GM23338 (cell line): ENCODE measurements at regions not wholly inside any gene's neighbourhood (a gene's known extent, or its start where the extent isn't known, plus 50 kb on each side); places are given as distances from the start of the nearest gene placed in this dataset.

Source experiments
- ATAC-seq: fragments of 200-7000 bp; cut with Tn5 transposase; 3 replicates; pipeline ENCODE4 v1.9.1; 2020
- DNase-seq: peaks from one replicate; pipeline ENCODE4 v3.0.0-alpha.2; 2015; ENCODE audit warnings: low spot score
- H2AFZ ChIP-seq: fragments of 200-600 bp; sonication (generic); 2 replicates; pipeline ENCODE4 v1.8.0; 2016; ENCODE audit warnings: antibody characterized with exemption, mild to moderate bottlenecking, moderate library complexity
- H3F3A ChIP-seq: fragments of 200-600 bp; sonication (generic); replicated peaks from 2 replicates; pipeline ENCODE4 v1.8.0; 2017; ENCODE audit warnings: antibody characterized with exemption, mixed run types, low read depth
- H3K27ac ChIP-seq: fragments of 200-600 bp; sonication (generic); 2 replicates; pipeline ENCODE4 v1.6.1; 2016; ENCODE audit warnings: low read depth
- H3K27me3 ChIP-seq: fragments of 200-600 bp; sonication (generic); 2 replicates; pipeline ENCODE4 v1.8.0; 2016; ENCODE audit warnings: mild to moderate bottlenecking, mixed run types, moderate library complexity; ENCODE audit not compliant: insufficient read depth
- H3K36me3 ChIP-seq: fragments of 200-600 bp; sonication (generic); 2 replicates; pipeline ENCODE4 v1.8.0; 2016; ENCODE audit warnings: mild to moderate bottlenecking; ENCODE audit not compliant: insufficient read depth
- H3K4me1 ChIP-seq: fragments of 200-600 bp; sonication (generic); 2 replicates; pipeline ENCODE4 v1.8.0; 2016; ENCODE audit warnings: mild to moderate bottlenecking, moderate library complexity; ENCODE audit not compliant: insufficient read depth
- H3K4me2 ChIP-seq: fragments of 200-600 bp; sonication (generic); 2 replicates; pipeline ENCODE4 v1.7.1; 2017; ENCODE audit warnings: mixed run types
- H3K4me3 ChIP-seq: fragments of 200-600 bp; sonication (generic); 2 replicates; pipeline ENCODE4 v1.6.1; 2016; ENCODE audit warnings: mixed run types
- H3K79me2 ChIP-seq: fragments of 200-600 bp; sonication (generic); replicated peaks from 2 replicates; pipeline ENCODE4 v1.8.0; 2017; ENCODE audit warnings: mild to moderate bottlenecking; ENCODE audit not compliant: insufficient read depth
- H3K9me2 ChIP-seq: fragments of 200-600 bp; sonication (generic); 2 replicates; pipeline ENCODE4 v1.8.0; 2017; ENCODE audit not compliant: insufficient read depth
- H4K20me1 ChIP-seq: fragments of 200-600 bp; sonication (generic); replicated peaks from 2 replicates; pipeline ENCODE4 v1.8.0; 2017; ENCODE audit warnings: mild to moderate bottlenecking; ENCODE audit not compliant: insufficient read depth
- H3K27ac Mint-ChIP-seq: 2 replicates; pipeline ENCODE4 v1.8.0; 2020; ENCODE audit warnings: inconsistent platforms, mild to moderate bottlenecking, moderate library complexity, mixed read lengths
- H3K27me3 Mint-ChIP-seq: 3 replicates; pipeline ENCODE4 v1.8.0; 2022; ENCODE audit warnings: low read depth, mild to moderate bottlenecking, moderate library complexity, mixed read lengths, inconsistent platforms; ENCODE audit not compliant: insufficient read depth, poor library complexity
- H3K36me3 Mint-ChIP-seq: 3 replicates; pipeline ENCODE4 v1.8.0; 2021; ENCODE audit warnings: low read depth, mild to moderate bottlenecking, inconsistent platforms, moderate library complexity, mixed read lengths
- H3K4me1 Mint-ChIP-seq: 3 replicates; pipeline ENCODE4 v1.8.0; 2020; ENCODE audit warnings: mild to moderate bottlenecking, inconsistent platforms, mixed read lengths
- H3K4me3 Mint-ChIP-seq: 3 replicates; pipeline ENCODE4 v1.8.0; 2021; ENCODE audit warnings: moderate library complexity, mild to moderate bottlenecking, inconsistent platforms, mixed read lengths
- H3K9me3 Mint-ChIP-seq: 3 replicates; pipeline ENCODE4 v1.8.0; 2020; ENCODE audit warnings: moderate library complexity, mild to moderate bottlenecking, inconsistent platforms, mixed read lengths
- CREB1 ChIP-seq: fragments of 250-450 bp; sonication (Bioruptor Pico); IDR thresholded peaks from 2 replicates; pipeline ENCODE4 v1.5.0; 2020; ENCODE audit warnings: low read depth, mild to moderate bottlenecking, moderate library complexity
- CTCF ChIP-seq, 2 experiments: fragments of 200-600 bp in 1 of 2; sonication (generic) in 1 of 2; conservative IDR thresholded peaks; 2 replicates each; pipeline versions ENCODE4 v1.5.1 to v1.6.1; 2016 to 2017; ENCODE audit warnings: antibody characterized with exemption in 2 of 2, low read depth in 2 of 2, mild to moderate bottlenecking in 2 of 2, moderate library complexity in 1 of 2
- ETS1 ChIP-seq: IDR thresholded peaks from 2 replicates; pipeline ENCODE4 v1.6.1; 2016; ENCODE audit warnings: antibody characterized with exemption
- EZH2 ChIP-seq: fragments of 200-600 bp; sonication (generic); IDR thresholded peaks from one replicate; pipeline ENCODE4 v1.8.0; 2017; ENCODE audit warnings: antibody characterized with exemption, mild to moderate bottlenecking, low read depth; ENCODE audit not compliant: unreplicated experiment
- EZH2phosphoT487 ChIP-seq: fragments of 200-600 bp; sonication (generic); IDR thresholded peaks from one replicate; pipeline ENCODE4 v1.8.1; 2018; ENCODE audit warnings: antibody characterized with exemption; ENCODE audit not compliant: unreplicated experiment
- JUNB ChIP-seq: IDR thresholded peaks from one replicate; pipeline ENCODE4 v1.6.1; 2016; ENCODE audit warnings: antibody characterized with exemption; ENCODE audit not compliant: unreplicated experiment
- NANOG ChIP-seq: IDR thresholded peaks from 2 replicates; pipeline ENCODE4 v1.6.1; 2016; ENCODE audit warnings: antibody characterized with exemption, borderline replicate concordance
- POLR2AphosphoS5 ChIP-seq: IDR thresholded peaks from 2 replicates; pipeline ENCODE4 v1.6.1; 2016; ENCODE audit warnings: antibody characterized with exemption, low read depth
- REST ChIP-seq: IDR thresholded peaks from one replicate; pipeline ENCODE4 v1.6.1; 2018; ENCODE audit warnings: antibody characterized with exemption; ENCODE audit not compliant: unreplicated experiment
- STAT1 ChIP-seq: IDR thresholded peaks from one replicate; pipeline ENCODE4 v1.6.1; 2016; ENCODE audit warnings: antibody characterized with exemption; ENCODE audit not compliant: unreplicated experiment
- ZNF114 ChIP-seq: fragments of 250-450 bp; sonication (Bioruptor Pico); IDR thresholded peaks from 2 replicates; pipeline ENCODE4 v1.5.0; 2020; ENCODE audit warnings: mild to moderate bottlenecking, moderate library complexity
- ZNF331 ChIP-seq: fragments of 250-450 bp; sonication (Bioruptor Pico); IDR thresholded peaks from 2 replicates; pipeline ENCODE4 v1.5.0; 2020; ENCODE audit warnings: low read depth, mild to moderate bottlenecking, moderate library complexity

GRCh38 chr5:161064781-161065180, 212.8 kb upstream of the ATP10B start (continued):
- TF ChIP-seq CTCF (conservative IDR thresholded peaks at IDR 0.05; ENCODE audit: low read depth in 2 of 2) (no peak), STAT1 (no peak), REST (no peak), JUNB (no peak), CREB1 (CRISPR knock-in tag) (no peak), EZH2phosphoT487 (no peak)

GRCh38 chr5:161064297-161064696, 212.3 kb upstream of the ATP10B start:
- Mint-ChIP-seq H3K36me3 (no peaks in the 10 kb centered on the region), H3K27me3 (peaks cover 2% of the 10 kb centered on the region), H3K4me3 (no peak overlapping the region), H3K9me3 (peaks cover 2% of the 10 kb centered on the region; the same call in 1 of the 3 replicates), H3K4me1 (peaks cover 7% of the 10 kb centered on the region; the same call in 2 of the 3 replicates), H3K27ac (no peak overlapping the region)
- DNase-seq (peak; percentile 29), ATAC-seq (peak; percentile 74)
- Histone ChIP-seq H3K4me2 (no peak overlapping the region), H2AFZ (peak overlapping the region; percentile 72), H3K9me2 (no peaks in the 10 kb centered on the region), H3K36me3 (no peaks in the 10 kb centered on the region), H3K4me1 (peaks cover 10% of the 10 kb centered on the region), H3K27ac (no peak overlapping the region), H3K4me3 (no peak overlapping the region), H3K79me2 (no peaks in the 10 kb centered on the region), H4K20me1 (no peaks in the 10 kb centered on the region), H3F3A (no peaks in the 10 kb centered on the region), H3K27me3 (no peaks in the 10 kb centered on the region)
- TF ChIP-seq POLR2AphosphoS5 (no peak), CREB1 (CRISPR knock-in tag) (no peak), NANOG (no peak), REST (no peak), ETS1 (no peak), EZH2 (no peak), EZH2phosphoT487 (no peak), ZNF114 (no peak), ZNF331 (CRISPR knock-in tag) (no peak), STAT1 (no peak), JUNB (no peak), CTCF (conservative IDR thresholded peaks at IDR 0.05; ENCODE audit: low read depth in 2 of 2) (no peak)
